ENCODE measurements at regions not wholly inside any gene's neighbourhood (a gene's known extent, or its start where the extent isn't known, plus 50 kb on each side); places are given as distances from the start of the nearest gene placed in this dataset.

DNA sequence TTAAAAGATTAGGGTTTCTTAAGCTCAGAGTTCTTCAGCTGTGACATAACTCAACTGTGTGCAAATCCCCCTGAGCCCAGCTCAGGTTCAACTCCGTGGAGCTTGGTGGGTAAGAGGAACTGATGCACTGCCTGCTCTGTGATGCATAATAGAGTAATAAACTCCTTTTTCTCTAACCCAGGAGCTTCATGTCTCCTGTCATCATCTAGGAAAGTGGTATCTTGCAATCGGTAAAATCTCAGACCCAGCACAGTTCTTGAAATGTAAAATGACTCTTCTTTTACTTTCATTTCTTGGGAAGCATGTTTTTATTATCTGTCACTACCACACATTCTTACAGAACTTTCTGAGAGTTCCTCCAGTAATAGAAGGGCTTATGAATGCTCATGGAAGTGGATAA lies 123.8 kb upstream of the PCDH9 start:
- Histone ChIP-seq H2AFZ (ENCODE audit: low read length) (0 out of 2 replicates have a peak overlapping the region, but pooled peaks have one; percentile 30), H3K4me2 (ENCODE audit: low read length) (peak overlapping the region; percentile 15; the same call in 1 of the 2 replicates)
- BruUV-seq (replicated peaks) = no TSS peak

DNA sequence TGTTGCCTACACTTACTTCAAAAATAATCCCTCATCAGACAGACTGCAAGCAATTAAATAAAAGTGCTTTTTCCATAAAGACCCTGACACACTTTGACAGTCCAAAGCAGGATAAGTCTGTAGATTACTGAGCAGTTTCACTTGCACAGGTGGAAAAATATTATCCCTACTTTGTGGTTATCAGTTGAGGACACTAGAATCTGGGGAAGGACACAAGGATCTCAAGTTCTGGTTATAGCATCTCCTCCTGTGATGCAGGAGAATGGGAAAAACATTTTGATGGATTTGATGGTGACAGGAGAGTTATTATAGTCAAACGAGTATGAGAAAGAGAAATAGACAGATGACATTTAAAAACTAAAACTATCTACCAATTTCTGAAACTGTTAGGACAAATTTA lies 122.9 kb upstream of the PCDH9 start:
- POLR2A ChIA-PET (ENCODE audit: unreplicated experiment) = no interaction called here

More for the DNA sequence above, 123.8 kb upstream of the PCDH9 start:
- DNase-seq (no peak), ATAC-seq (no peak)
- H3K9me2 ChIP-seq (replicated peaks; ENCODE audit: low read length) = no peaks in the 10 kb centered on the region
- H3K4me3 ChIP-seq (ENCODE audit: low read length) = no peak overlapping the region
- H3K4me1 ChIP-seq (ENCODE audit: insufficient read depth, low read length) = no peaks in the 10 kb centered on the region
- H3F3A ChIP-seq (ENCODE audit: low read length, unreplicated experiment) = no peaks in the 10 kb centered on the region
- intact Hi-C loops (cut with micrococcal nuclease) = no loop called here
- H3K36me3 ChIP-seq (ENCODE audit: low read depth, low read length) = no peaks in the 10 kb centered on the region
- ChIA-PET CTCF (no interaction called here), POLR2A (ENCODE audit: unreplicated experiment) (no interaction called here)
- H3K27ac ChIP-seq (ENCODE audit: low read length) = no peak overlapping the region
- no peak overlapping the region for H3K9ac ChIP-seq (ENCODE audit: low read length)
- H4K20me1 ChIP-seq (ENCODE audit: low read length) = no peaks in the 10 kb centered on the region
- no peaks in the 10 kb centered on the region for H3K27me3 ChIP-seq (ENCODE audit: low read length)
- H3K79me2 ChIP-seq (ENCODE audit: low read length) = no peaks in the 10 kb centered on the region
- TF ChIP-seq, protein P1, sequence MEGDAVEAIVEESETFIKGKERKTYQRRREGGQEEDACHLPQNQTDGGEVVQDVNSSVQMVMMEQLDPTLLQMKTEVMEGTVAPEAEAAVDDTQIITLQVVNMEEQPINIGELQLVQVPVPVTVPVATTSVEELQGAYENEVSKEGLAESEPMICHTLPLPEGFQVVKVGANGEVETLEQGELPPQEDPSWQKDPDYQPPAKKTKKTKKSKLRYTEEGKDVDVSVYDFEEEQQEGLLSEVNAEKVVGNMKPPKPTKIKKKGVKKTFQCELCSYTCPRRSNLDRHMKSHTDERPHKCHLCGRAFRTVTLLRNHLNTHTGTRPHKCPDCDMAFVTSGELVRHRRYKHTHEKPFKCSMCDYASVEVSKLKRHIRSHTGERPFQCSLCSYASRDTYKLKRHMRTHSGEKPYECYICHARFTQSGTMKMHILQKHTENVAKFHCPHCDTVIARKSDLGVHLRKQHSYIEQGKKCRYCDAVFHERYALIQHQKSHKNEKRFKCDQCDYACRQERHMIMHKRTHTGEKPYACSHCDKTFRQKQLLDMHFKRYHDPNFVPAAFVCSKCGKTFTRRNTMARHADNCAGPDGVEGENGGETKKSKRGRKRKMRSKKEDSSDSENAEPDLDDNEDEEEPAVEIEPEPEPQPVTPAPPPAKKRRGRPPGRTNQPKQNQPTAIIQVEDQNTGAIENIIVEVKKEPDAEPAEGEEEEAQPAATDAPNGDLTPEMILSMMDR (conservative IDR thresholded peaks at IDR 0.05; ENCODE audit: low read depth, low read length) = no peak
- TF ChIP-seq EZH2phosphoT487 (IDR thresholded peaks at IDR 0.05; ENCODE audit: borderline replicate concordance, low read length) (no peak), EZH2 (IDR thresholded peaks at IDR 0.05; ENCODE audit: low read length, unreplicated experiment) (no peak)
- no peaks in the 10 kb centered on the region for H3K9me3 ChIP-seq (ENCODE audit: low read length)

GRCh38 chr13:67351909-67352308 lies 121.8 kb upstream of the PCDH9 start:
- Histone ChIP-seq H3K9ac (ENCODE audit: low read length) (no peak overlapping the region), H3K4me3 (ENCODE audit: low read length) (no peak overlapping the region), H3K4me2 (ENCODE audit: low read length) (no peak overlapping the region), H3K27ac (ENCODE audit: low read length) (no peak overlapping the region), H3F3A (ENCODE audit: low read length, unreplicated experiment) (no peaks in the 10 kb centered on the region), H3K36me3 (ENCODE audit: low read depth, low read length) (no peaks in the 10 kb centered on the region), H3K9me2 (replicated peaks; ENCODE audit: low read length) (no peaks in the 10 kb centered on the region), H3K27me3 (ENCODE audit: low read length) (no peaks in the 10 kb centered on the region), H2AFZ (ENCODE audit: low read length) (no peak overlapping the region), H4K20me1 (ENCODE audit: low read length) (no peaks in the 10 kb centered on the region), H3K9me3 (ENCODE audit: low read length) (no peaks in the 10 kb centered on the region), H3K4me1 (ENCODE audit: insufficient read depth, low read length) (no peaks in the 10 kb centered on the region), H3K79me2 (ENCODE audit: low read length) (no peaks in the 10 kb centered on the region)
- DNase-seq (no peak), ATAC-seq (no peak)
- ChIA-PET POLR2A (ENCODE audit: unreplicated experiment) (no interaction called here), CTCF (no interaction called here)
- TF ChIP-seq EZH2 (IDR thresholded peaks at IDR 0.05; ENCODE audit: low read length, unreplicated experiment) (no peak), EZH2phosphoT487 (IDR thresholded peaks at IDR 0.05; ENCODE audit: borderline replicate concordance, low read length) (no peak)
- TF ChIP-seq, protein P1 (conservative IDR thresholded peaks at IDR 0.05; ENCODE audit: low read depth, low read length) = no peak
- intact Hi-C loops (cut with micrococcal nuclease) = no loop called here
- BruUV-seq (replicated peaks) = no TSS peak

More for the DNA sequence above, 122.9 kb upstream of the PCDH9 start:
- Histone ChIP-seq H3K4me3 (ENCODE audit: low read length) (no peak overlapping the region), H3K36me3 (ENCODE audit: low read depth, low read length) (no peaks in the 10 kb centered on the region), H3K9me2 (replicated peaks; ENCODE audit: low read length) (no peaks in the 10 kb centered on the region), H3K9me3 (ENCODE audit: low read length) (no peaks in the 10 kb centered on the region), H3K27ac (ENCODE audit: low read length) (no peak overlapping the region), H2AFZ (ENCODE audit: low read length) (no peak overlapping the region), H3K27me3 (ENCODE audit: low read length) (no peaks in the 10 kb centered on the region), H3K9ac (ENCODE audit: low read length) (no peak overlapping the region), H3K4me2 (ENCODE audit: low read length) (no peak overlapping the region), H4K20me1 (ENCODE audit: low read length) (no peaks in the 10 kb centered on the region), H3K79me2 (ENCODE audit: low read length) (no peaks in the 10 kb centered on the region), H3K4me1 (ENCODE audit: insufficient read depth, low read length) (no peaks in the 10 kb centered on the region), H3F3A (ENCODE audit: low read length, unreplicated experiment) (no peaks in the 10 kb centered on the region)
- intact Hi-C loops (cut with micrococcal nuclease) = no loop called here
- no TSS peak for BruUV-seq (replicated peaks)
- TF ChIP-seq, protein P1 (conservative IDR thresholded peaks at IDR 0.05; ENCODE audit: low read depth, low read length) = no peak
- TF ChIP-seq EZH2 (IDR thresholded peaks at IDR 0.05; ENCODE audit: low read length, unreplicated experiment) (no peak), EZH2phosphoT487 (IDR thresholded peaks at IDR 0.05; ENCODE audit: borderline replicate concordance, low read length) (no peak)
- DNase-seq (no peak), ATAC-seq (no peak)
- CTCF ChIA-PET = no interaction called here

All from PC-3 (cell line).